ENCODE measurements at regions not wholly inside any gene's neighbourhood (a gene's known extent, or its start where the extent isn't known, plus 50 kb on each side); places are given as distances from the start of the nearest gene placed in this dataset.

DNA sequence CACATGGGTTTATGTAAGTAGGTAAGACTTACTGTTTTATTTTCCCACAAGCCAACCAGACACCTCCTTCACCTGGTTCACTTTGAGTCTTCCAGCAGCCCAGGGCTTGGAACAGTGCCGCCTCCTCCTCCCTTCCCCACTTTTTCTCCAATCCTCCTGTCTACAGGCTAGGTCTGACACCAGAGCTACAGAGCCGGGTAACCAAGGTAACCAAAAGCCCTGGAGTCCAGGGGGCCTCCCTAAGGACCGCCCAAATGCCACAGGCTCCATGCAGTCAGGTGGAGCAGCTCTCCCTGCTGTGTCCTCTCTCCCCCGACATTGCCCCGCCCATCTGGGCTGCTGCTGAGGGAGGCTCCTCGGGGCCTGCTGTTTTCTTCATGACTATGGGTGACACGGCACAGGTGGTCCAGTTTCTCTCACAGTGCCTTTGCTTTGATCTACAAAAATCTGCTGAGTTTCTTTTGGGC, 138.0 kb upstream of the EFNA5 start:
- H3K4me3 Mint-ChIP-seq: no peak overlapping the region
- H3K4me2 ChIP-seq (replicated peaks; ENCODE audit: extremely low read depth, low read length, poor library complexity, severe bottlenecking): no peak overlapping the region
- TF ChIP-seq, protein P1, sequence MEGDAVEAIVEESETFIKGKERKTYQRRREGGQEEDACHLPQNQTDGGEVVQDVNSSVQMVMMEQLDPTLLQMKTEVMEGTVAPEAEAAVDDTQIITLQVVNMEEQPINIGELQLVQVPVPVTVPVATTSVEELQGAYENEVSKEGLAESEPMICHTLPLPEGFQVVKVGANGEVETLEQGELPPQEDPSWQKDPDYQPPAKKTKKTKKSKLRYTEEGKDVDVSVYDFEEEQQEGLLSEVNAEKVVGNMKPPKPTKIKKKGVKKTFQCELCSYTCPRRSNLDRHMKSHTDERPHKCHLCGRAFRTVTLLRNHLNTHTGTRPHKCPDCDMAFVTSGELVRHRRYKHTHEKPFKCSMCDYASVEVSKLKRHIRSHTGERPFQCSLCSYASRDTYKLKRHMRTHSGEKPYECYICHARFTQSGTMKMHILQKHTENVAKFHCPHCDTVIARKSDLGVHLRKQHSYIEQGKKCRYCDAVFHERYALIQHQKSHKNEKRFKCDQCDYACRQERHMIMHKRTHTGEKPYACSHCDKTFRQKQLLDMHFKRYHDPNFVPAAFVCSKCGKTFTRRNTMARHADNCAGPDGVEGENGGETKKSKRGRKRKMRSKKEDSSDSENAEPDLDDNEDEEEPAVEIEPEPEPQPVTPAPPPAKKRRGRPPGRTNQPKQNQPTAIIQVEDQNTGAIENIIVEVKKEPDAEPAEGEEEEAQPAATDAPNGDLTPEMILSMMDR (IDR thresholded peaks at IDR 0.05): no peak
- no peaks in the 10 kb centered on the region for H3K79me2 ChIP-seq (ENCODE audit: insufficient read depth, low read length)
- no peaks in the 10 kb centered on the region for H3K27me3 ChIP-seq (ENCODE audit: control insufficient read depth in 2 of 2, insufficient read depth in 2 of 2, low read length in 2 of 2)
- H3K4me1 ChIP-seq (ENCODE audit: control insufficient read depth in 1 of 2, insufficient read depth in 2 of 2, low read length in 2 of 2): no peaks in the 10 kb centered on the region
- no peak overlapping the region for H2AFZ ChIP-seq (ENCODE audit: insufficient read depth, low read depth, low read length, poor library complexity, severe bottlenecking)
- DNase-seq: no peak
- H3K27ac Mint-ChIP-seq: no peak overlapping the region
- H3K36me3 Mint-ChIP-seq: no peaks in the 10 kb centered on the region
- H4K20me1 ChIP-seq (ENCODE audit: insufficient read depth, low read length): no peaks in the 10 kb centered on the region
- H3K36me3 ChIP-seq (replicated peaks in 1 of 2; ENCODE audit: control insufficient read depth in 1 of 2, insufficient read depth in 2 of 2, low read length in 2 of 2): no peaks in the 10 kb centered on the region
- no peak overlapping the region for H3K4me3 ChIP-seq (replicated peaks in 1 of 3; ENCODE audit: low read depth in 2 of 3, low read length in 3 of 3)
- no peak overlapping the region for H3K27ac ChIP-seq (ENCODE audit: low read depth in 1 of 2, low read length in 2 of 2)
- no peak overlapping the region for H3K9ac ChIP-seq (ENCODE audit: insufficient read depth, low read length, poor library complexity, severe bottlenecking)
- no peaks in the 10 kb centered on the region for H3K9me3 ChIP-seq (replicated peaks in 1 of 2; ENCODE audit: control insufficient read depth in 1 of 2, insufficient read depth in 1 of 2, low read length in 2 of 2)
- H3K4me1 Mint-ChIP-seq: no peaks in the 10 kb centered on the region
- H3K9me3 Mint-ChIP-seq: peaks cover 0 to 5% (median 2%) of the 10 kb centered on the region in 7 donors
- intact Hi-C loops (cut with micrococcal nuclease): no loop called here
- WGBS (ENCODE audit: insufficient coverage): 82% methylated on average over 6 of the region's 7 CpGs
- H3K27me3 Mint-ChIP-seq (ENCODE audit: low read depth in 3 of 3): peaks cover 0 to 2% (median 0%) of the 10 kb centered on the region in 3 donors

DNA sequence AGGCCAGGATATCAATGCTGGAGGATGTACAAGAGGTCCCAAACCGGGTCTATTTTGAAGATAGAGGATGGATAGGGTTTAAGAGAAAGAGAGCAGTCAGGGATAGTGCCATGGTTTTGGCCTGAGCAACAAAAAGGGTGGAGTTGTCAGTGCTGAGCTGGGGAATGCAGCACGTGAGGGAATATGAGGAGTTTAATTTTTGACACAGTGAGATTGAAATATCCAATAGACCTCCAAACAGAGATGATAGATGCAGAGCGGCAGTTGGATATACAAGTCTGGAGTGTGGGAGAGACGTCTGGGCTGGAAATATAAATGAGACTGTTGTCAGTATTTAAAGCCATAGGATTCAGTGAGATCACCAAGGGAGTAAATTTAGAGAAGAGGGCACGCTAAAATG, 136.7 kb upstream of the EFNA5 start:
- H3K36me3 Mint-ChIP-seq: no peaks in the 10 kb centered on the region
- no peak overlapping the region for H3K9ac ChIP-seq (ENCODE audit: insufficient read depth, low read length, poor library complexity, severe bottlenecking)

More for the DNA sequence above, 136.7 kb upstream of the EFNA5 start:
- Histone ChIP-seq H3K27me3 (ENCODE audit: control insufficient read depth in 2 of 2, insufficient read depth in 2 of 2, low read length in 2 of 2) (no peaks in the 10 kb centered on the region), H3K36me3 (replicated peaks in 1 of 2; ENCODE audit: control insufficient read depth in 1 of 2, insufficient read depth in 2 of 2, low read length in 2 of 2) (no peaks in the 10 kb centered on the region), H3K4me2 (replicated peaks; ENCODE audit: extremely low read depth, low read length, poor library complexity, severe bottlenecking) (no peak overlapping the region), H3K4me3 (replicated peaks in 1 of 3; ENCODE audit: low read depth in 2 of 3, low read length in 3 of 3) (no peak overlapping the region), H3K27ac (ENCODE audit: low read depth in 1 of 2, low read length in 2 of 2) (no peak overlapping the region), H3K79me2 (ENCODE audit: insufficient read depth, low read length) (no peaks in the 10 kb centered on the region), H3K4me1 (ENCODE audit: control insufficient read depth in 1 of 2, insufficient read depth in 2 of 2, low read length in 2 of 2) (no peaks in the 10 kb centered on the region), H2AFZ (ENCODE audit: insufficient read depth, low read depth, low read length, poor library complexity, severe bottlenecking) (no peak overlapping the region), H4K20me1 (ENCODE audit: insufficient read depth, low read length) (no peaks in the 10 kb centered on the region), H3K9me3 (replicated peaks in 1 of 2; ENCODE audit: control insufficient read depth in 1 of 2, insufficient read depth in 1 of 2, low read length in 2 of 2) (no peaks in the 10 kb centered on the region)
- no peak for DNase-seq
- Mint-ChIP-seq H3K4me3 (no peak overlapping the region), H3K27ac (no peak overlapping the region), H3K4me1 (no peaks in the 10 kb centered on the region), H3K9me3 (peaks cover 0 to 5% (median 1%) of the 10 kb centered on the region in 7 donors), H3K27me3 (ENCODE audit: low read depth in 3 of 3) (peaks cover 0 to 2% (median 0%) of the 10 kb centered on the region in 3 donors)
- TF ChIP-seq, protein P1 (IDR thresholded peaks at IDR 0.05): no peak
- 91% methylated on average over 4 of the region's 5 CpGs for WGBS (ENCODE audit: insufficient coverage)
- intact Hi-C loops (cut with micrococcal nuclease): no loop called here

All from CD14-positive monocyte (primary cell).